GM19043 (cell line): ENCODE measurements at regions not wholly inside any gene's neighbourhood (a gene's known extent, or its start where the extent isn't known, plus 50 kb on each side); places are given as distances from the start of the nearest gene placed in this dataset.
A peak's percentile ranks its signal among the peaks of the same experiment; 100 is the strongest.
"Not testable (repeated sequence)": the region's sequence is repeated elsewhere in the genome, so short reads cannot be mapped to it uniquely, and the experiment has no call there.

Source experiments
- ATAC-seq: cut with Tn5 transposase; IDR thresholded peaks from one replicate; pipeline ENCODE4 v1.9.1; 2021; ENCODE audit warnings: low read depth; ENCODE audit not compliant: unreplicated experiment

DNA sequence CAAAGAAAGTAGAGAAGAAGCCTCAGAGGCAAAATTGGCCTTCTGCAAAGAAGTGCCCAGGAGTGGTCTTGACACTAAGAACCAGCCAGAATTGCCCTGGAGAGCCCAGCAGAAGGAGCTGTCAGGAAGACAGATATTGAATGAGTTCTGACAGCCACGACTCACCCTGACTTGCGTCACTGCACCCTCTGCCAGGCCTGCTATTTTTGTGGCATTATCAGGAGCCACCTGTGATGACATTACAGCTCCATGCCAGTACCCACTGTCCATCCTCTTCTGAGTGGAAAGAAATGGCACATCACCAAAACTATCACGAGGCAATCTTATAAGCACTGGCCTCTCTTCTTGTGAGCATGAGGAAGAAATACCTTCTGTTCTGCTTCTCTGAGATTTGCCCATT, 67.7 kb downstream of the SMIM20 start:
- no peak for ATAC-seq

DNA sequence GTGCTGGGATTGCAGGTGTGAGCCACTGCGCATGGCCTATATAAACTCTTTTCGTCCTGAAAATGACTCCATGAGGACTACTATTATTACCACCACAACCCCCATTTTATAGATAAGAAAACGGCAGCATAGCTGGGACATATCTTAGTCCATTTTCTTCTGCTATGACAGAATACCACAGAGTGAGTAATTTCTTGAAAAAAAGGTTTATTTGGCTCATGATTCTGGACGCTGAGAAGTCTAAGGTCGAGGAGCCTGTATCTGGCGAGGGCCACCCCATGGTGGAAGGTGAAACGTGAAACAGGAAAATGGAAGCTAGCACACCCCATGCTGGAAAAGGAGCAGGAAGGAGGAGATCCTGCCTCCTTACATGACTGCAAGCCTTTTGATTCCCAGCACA, 68.9 kb downstream of the SMIM20 start:
- no peak for ATAC-seq

DNA sequence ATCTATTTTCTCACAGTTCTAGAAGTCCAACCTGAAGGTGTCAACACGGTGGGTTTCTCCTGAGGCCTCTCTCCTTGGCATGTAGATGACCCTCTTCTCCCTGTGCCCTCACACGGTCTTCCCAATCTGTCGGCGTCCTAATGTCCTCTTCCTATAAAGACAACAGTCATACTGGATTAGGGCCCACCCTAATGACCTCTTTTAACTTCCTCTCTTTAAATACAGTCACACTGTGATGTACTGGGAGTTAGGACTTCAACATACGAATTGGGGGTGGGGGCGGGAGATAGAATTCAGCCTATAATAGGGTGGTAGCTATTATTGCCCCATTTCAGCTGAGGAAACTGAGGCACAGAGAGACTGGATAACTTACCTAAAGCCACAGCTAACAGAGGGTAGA, 70.2 kb downstream of the SMIM20 start:
- ATAC-seq, result no peak

DNA sequence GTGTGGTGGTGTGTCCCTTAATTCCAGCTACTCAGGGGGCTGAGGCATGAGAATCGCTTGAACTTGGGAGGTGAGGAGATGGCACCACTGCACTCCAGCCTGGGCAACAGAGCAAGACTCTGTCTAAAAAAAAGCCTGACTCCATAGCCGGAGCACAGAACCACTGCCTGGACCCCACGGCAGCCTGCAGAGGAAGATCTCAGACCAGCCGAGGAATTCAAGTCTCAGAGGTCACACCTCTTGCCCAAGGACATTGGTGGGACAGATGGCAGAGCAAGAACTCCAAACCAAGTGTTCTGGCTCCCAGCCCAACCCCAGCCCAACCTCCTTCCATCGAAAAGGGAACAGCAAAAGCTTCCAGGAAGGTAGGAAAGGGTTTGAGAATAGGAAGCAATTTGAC, 70.8 kb downstream of the SMIM20 start:
- no peak for ATAC-seq

DNA sequence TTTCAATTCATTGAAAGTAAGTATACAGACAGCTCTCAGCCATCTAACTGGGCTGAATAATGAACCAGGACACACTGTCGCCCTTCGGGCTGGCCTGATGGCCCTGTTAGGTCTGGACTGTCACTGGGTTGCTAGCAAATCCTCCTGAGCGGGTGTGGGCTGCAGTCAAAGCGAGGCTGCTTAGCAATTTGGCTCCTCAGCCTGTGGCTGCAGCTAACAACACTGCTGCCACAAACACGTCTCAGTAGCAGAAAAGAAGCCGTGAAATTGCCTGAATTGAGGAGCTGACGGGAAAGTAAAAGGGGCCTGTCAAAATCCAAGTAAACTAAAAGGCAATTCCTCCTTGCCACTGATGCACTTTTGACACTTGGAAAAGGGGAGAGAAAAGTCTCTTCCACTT, 72.8 kb downstream of the SMIM20 start:
- ATAC-seq, result no peak

DNA sequence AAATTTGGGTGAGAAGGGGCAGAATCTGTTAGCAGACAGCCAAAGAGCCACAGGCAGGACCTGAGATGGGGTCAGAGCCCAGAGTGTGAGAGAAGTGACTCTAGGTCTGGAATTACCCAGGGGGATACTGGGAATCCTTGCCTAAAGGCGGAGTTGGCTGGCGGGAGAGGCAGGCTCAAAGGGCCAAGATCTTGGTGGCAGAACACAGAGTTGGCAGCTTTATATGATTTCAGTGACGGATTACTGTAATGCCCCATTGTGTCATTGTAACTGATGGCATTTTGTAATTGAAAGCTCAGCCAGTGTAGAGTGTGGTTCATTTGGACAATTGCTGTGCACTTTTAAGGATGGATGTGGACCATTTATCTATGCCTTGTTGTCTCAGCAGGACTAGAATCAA, 77.3 kb downstream of the SMIM20 start:
- no peak for ATAC-seq

DNA sequence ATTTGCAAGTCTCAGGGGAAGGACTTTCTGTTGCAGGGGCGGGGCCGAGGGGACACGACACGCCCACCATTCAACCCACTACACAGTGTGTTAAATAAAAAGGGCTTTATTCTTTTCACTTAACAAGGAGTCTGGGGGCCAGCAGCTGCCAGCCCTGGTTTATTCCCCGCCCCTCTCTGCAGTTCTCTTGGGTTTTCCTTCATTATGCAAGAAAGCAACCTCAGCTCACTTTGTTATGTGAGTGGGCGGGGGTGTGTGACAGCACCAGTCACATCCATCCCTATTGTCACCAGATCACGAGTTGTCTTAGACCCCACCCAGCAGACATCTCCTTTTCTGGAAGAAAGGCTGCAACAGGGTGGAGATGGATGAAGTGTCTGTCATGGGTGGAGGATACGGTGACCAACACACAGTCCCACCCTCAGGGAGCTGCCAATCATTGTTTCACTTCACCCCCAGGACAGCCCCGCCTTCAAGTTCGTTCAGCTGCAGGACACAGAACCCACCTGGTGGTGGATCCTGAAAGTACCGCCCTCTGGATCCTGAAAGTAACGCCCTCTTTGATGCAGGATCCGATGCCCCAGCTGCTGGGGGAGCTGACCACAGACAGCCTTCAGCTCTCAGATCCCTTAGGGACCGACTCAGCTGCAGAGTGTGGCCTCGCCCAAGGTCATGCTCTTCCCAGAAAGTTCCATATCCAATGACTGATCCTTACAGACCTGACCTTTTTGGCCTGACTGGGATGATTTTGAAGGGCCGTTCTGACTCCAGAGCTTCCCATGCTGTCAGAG, 79.6 kb downstream of the SMIM20 start:
- ATAC-seq, result peak; percentile 65

DNA sequence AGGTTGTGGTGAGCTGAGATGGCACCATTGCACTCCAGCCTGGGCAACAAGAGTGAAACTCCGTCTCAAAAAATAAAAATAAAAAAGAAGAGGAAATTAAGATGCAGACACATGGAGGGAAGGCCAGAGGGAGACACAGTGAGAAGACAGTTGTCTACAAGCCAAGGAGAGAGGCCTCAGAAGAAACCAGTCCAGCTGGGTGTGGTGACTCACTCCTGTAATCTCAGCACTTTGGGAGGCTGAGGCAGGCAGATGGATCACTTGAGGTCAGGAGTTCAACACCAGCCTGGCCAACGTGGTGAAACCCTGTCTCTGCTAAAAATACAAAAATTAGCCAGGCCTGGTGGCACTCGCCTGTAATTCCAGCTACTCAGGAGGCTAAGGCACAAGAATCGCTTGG, 80.6 kb downstream of the SMIM20 start:
- not testable (repeated sequence) for ATAC-seq

DNA sequence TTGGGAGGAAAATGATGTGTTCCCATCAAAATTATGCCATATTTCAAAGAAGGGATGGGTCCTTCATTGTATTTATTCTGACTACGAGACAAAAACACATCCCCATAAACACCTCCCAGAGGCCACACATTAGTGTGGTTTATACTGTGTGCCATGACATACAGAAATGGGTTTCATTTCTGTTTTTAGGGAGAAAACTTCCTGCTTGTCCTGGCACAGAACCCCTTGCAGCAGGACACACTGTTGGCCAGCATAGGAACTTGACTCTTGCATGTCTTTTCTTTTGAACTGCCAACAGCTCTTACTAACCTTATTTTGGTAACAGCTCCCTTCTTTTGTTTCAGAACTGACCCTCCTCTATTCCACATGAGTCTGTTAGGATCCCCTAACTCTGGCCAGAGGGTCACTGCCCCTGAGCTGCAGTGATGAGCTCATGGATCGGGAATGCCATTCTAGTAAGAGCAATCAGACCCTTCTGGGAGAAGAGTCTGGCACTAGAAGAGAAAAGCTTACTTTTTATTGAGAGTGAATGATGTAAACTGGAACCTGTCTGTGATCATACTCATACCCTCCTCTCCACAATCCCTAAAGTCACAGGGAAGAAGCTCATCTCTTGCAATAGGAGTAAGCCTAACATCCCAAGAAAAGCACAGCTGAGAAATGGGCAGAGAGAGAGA, 86.4 kb downstream of the SMIM20 start:
- no peak for ATAC-seq

DNA sequence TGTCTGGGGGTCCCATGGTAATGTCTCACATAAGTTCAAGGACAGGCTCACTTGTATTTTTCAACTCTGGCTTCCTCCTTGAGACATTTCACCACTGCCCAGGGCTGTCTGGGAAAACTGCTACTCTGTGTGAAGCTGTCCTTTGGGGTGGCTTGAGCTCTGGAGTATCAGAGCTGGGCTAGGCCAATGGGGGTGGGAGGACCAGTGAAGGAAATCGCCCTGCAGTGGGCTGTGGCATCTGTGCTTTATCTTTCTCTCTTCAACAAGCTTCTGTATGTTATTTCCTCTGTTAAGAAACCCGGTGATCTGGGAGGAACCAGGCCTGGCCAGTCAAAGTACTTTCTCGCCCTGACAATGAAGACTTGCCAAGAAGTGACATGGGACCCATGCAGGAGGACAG, 87.4 kb downstream of the SMIM20 start:
- ATAC-seq, result no peak

DNA sequence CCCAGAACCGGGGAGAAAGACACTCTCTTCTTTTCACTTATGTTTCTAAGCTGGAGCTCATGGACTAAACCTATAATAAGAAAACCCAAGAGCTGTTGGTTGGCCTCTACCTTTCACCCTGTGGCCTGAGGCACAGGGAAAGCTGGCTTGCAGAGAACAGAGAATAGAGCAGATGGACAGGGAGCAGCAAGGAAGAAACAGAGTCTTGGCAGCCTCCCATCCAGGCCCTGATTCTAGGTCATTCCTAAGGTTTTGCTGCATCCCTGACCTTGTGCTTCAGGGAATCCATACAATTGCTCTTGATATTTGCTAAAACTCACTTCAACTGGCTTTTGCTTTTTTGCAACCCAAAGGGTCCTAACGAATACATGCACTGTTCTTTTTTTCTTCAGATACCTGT, 87.8 kb downstream of the SMIM20 start:
- no peak for ATAC-seq

DNA sequence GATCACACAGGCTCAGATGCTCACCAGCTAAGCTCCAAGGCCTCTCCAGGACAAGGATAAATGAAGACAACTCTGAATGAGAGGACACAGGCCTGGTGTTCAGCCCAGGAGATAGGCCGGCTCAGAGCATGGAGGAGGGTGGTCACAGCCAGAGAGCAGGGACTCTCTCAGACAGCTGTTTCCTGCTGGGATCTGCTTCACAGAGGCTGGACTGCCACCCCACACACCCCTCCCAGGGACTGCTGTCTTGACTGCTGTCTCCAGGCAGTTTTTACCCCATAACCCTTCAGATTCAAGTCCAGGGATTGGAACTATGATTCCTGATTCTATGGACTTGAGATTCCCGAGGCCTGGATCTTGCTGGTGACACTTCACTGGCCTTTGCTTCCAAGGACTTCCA, 89.0 kb downstream of the SMIM20 start:
- no peak for ATAC-seq

DNA sequence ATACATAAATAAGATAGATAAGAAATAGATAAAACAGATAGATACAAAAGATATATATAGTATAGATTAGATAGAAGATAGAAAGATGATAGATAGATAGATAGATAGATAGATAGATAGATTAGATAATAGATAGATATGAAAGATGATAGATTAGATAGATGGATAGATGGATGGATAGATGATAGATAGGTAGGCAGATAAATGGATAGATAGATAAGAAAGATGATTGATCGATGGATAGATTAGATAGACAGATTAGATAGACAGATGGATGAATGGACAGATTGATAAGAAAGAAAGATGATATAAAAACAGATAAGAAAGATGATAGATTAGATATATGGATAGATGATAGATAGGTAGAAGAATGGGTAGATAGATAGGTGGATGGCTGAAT, 90.3 kb downstream of the SMIM20 start:
- ATAC-seq, result no peak

DNA sequence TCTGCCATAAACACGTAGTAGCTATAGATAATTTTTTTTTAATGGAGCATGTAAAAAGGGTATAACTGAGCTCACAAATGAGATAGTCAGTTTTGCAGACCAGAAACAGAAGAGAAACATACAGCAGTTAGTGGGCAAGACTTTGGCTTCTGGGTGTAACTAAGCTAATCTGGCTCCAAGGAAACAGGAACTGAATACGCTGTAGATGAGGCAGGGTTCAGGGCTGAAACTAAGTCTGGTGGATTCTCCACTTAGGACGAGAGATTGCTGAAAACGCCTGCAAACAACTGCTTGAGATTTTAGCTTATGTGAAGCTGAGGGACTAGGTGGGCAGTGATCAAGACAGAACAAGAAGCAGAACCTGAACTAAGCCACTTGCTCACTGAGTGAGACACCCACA, 91.7 kb downstream of the SMIM20 start:
- ATAC-seq, result no peak

DNA sequence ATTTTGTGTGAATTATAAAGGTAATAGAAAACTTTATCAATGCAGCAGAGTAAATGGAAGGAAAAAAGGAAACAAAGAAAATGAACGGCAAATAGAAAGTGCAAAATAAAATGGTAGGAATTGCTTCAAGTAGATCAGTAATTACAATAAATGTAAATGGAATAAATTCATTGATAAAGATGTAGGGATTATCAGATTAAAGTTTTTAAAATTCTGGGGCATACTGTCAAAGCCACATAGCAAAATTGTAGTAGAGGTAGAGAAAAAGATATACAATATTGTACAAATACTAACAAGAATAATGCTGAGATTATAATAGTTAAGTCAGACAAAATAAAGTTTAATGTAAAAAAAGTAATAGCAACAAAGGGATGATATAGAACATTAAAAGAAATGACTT, 94.7 kb downstream of the SMIM20 start:
- no peak for ATAC-seq

DNA sequence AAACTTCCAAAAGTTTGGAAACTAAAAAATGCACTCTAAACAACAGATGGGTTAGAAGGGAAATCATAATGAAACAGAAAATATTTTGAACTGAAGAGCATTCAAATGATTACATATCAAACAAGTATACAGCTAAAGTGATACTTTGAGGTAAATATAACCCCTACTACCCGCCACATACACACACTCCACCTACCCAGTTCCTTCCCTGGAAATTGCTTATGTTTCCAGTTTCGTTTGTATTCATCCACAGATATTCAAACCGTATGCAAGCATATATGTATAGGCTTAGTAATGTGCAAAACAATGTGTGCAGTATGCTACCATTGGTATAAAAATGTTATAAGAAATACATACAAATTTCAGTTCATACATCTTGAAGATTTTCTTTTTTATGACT, 95.5 kb downstream of the SMIM20 start:
- ATAC-seq, result no peak

DNA sequence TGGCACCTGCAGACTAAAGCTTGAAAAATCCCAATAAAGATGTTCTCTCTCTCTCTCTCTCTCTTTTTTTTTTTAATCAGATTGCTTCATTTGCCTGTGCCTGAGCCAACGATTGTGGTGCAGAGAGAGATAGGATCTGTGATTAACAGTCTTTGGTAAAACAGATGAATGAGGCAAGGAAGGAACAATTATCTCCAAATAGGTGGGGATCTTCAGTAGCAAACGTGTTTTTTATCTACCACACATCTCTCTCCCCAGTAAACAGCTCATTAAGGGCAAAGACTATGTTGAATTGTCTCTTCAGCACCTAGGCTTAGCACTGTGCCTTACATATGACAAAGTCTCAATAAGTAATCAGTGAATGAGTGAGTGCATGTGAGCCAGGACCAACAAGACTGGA, 96.3 kb downstream of the SMIM20 start:
- no peak for ATAC-seq

DNA sequence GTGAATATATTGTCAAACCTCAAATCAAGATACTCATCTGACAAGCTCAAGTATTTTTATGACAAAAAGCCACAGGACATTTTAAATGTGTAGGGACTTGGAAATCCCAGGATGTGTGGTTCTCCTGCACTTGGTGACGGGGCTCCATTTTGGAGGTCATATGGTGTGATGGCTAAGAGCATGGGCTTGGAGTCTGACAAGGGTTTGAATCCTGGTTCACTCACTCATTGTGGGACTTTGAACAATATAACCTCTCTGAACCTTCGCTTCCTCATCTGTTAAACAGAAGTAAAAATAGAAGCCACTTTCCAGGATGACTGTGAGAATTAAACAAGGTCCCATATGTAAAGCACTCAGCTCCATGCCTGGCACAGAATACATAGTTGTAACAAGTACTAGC, 99.6 kb downstream of the SMIM20 start:
- no peak for ATAC-seq

DNA sequence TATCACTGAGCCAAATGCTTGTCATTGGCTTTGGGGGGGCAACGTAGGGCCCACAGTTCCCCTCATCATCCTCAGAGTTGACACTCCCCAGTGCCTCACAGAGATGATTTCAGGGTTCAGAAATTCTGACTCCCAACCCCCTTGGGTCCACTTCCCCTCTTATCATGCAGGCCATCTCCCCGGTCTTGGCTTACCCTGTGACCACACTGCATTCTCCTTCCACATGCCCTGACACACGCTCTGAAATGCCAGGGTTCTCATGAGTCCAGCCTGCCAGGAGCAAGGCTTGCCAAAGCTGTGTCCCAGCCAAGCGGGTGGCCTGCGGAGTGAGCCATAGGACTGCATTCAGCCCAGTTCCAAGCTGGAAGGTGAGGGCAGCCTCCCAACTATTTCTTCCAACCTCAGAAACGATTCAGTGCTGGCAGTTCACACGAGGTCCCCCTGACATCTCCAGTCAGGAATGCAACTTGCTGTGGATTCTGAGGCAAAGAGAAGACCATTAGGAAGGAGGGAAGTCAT, 101.2 kb downstream of the SMIM20 start:
- ATAC-seq, result no peak

DNA sequence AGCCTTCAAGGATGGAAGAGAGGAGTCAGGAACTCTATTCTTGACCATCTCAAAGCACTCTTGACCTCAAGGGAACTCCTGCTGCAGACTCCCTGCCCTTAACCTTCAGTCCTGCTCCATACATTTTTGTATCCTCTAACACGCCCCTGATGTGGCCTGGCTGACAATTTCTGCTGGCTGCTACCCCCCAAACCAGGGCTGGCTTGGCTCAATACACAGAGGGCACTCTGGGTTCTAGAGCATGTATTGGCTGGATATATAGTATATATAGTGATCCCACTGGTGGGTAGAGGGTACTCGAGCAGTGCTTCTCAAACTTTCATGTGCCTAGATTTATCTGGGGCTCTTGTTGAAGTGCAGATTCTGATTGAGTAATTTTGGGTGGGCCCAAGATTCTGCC, 101.9 kb downstream of the SMIM20 start:
- ATAC-seq, result no peak

DNA sequence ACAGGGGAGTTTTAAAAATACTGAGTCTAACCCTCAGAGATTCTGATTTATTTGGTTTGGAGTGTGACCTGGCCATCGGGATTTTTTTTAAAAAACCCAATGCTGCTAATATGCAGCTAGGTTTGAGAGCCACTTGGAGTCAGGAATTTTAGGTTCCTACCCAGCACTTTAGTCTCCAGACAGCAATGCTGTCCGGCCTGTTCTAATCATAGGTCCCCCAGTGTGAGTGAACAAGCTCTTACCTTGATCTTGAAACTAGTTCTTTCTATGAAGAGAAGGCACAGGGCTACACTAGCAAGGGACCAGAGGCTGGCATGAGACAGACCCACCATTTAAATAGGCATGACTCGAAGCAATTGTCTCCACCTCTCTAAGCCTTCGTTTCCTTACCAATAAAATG, 103.5 kb downstream of the SMIM20 start:
- ATAC-seq, result no peak
